Activated effector memory CD4-positive, alpha-beta T cell treated with anti-CD3 and anti-CD28 coated beads, Interleukin-2, amount 50 U/mL, for 16 hours (primary cell): ENCODE measurements at regions not wholly inside any gene's neighbourhood (a gene's known extent, or its start where the extent isn't known, plus 50 kb on each side); places are given as distances from the start of the nearest gene placed in this dataset.

Experiments
- DNase-seq: peaks from one replicate; pipeline ENCODE4 v3.0.0-alpha.2; 2020

DNA sequence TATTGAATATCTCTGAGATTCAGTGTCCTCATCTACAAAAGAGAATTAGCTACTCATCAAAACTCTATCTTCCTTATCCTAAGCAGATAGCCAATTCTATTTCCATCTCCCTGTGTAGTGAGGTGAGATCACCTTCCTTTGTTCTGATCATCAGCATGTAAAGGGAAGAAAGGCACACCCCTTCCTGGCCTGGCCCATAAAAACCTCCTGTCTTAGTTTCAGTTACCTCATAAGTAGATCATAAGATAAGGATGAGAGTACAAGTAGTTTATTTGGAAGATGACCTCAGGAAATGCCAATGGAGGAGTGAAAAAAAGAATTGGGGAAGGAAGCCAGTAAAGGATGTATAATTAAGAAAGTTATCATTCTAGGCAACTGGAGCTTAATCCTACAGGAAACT, 114.5 kb upstream of the GADL1 start:
- DNase-seq, result no peak

DNA sequence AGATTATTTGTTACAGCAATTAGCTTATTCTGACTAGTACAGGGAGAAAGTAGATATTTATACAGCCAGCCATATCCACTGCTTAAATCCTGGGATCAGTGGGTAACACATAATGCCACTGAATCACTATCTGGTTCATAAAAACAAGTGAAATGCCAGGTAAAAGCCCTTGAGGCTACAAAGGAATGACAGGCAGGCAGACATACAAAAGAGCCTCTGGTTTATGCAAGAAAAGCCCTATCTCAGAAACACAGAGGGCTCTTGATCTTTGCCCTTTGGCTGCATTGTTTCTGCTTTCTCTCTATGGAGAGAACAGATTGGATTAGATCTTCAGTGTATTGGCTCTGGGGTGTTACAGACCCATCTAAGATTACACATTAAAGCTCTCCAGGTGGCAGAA, 115.4 kb upstream of the GADL1 start:
- no peak for DNase-seq

DNA sequence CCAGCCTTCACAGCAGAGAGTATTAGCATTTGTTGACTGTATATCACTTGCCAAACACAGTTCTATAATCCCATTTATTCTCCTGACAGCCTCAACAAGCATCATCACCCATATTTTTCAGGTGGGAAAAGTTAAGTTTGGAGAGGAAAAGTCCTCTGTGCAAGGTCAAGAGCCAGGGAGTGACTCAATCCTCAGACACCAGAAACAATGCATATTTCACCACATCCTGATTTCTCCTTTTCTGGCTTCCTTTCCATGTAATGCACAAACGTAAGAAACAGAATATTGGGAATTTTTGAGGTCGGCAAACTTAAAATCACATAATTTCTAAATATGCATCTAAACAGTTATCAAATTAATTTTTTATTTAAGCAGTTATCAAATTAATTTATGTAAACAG, 116.0 kb upstream of the GADL1 start:
- DNase-seq, result no peak

DNA sequence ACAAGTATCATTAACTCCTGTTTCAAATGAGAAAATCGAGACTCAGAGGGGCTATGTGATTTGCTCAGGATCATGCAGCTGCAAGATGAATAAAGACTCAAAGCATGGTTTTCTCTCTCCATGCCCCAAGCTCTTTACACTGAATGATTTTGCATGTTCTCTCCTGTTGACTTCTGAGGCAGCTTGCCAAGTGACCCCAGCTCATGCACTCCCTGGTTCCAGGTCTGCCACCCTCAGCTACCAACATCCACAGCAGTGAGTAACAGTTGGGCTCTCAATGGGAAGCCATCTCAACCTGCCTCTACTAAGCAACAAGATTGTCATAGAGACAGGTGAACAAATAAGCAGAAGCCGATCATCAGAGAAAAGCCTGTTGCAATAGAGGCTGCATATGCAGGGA, 116.9 kb upstream of the GADL1 start:
- no peak for DNase-seq

DNA sequence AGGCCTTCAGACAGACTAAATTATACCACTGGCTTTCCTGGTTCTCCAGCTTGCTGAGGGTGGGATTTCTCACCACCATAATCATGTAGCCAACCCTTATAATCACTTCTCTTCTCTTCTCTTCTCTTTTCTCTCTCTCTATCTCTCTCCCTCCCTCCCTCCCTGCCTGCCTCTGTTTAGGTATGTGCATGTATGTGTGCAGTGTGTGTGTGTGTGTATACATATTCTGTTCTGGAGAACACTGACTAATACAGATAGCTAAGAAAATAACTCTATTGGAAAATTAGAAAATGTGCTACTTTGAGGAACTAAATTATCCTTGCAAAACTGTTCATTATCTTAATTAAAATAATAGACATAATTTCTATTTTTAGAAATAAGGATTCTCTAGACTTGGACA, 118.6 kb upstream of the GADL1 start:
- DNase-seq, result no peak

DNA sequence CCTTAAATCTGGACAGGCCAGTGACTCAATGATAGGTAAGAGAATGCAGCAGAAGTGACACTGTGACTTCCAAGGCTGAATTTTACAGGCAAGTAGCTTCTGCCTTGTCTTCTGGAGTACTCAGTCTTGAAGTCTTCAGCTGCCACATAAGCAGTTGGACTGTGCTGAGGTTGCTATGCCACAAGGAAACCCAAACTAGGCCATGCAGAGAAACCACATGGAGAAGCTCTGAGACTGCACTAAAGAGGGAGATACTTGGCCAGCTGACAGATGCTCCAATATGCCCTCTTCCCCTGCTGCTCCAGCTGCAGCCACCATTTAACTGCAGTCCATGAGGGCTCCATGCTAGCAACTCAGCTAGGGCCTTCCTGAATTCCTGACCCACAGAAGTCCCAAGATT, 119.4 kb upstream of the GADL1 start:
- DNase-seq, result no peak

DNA sequence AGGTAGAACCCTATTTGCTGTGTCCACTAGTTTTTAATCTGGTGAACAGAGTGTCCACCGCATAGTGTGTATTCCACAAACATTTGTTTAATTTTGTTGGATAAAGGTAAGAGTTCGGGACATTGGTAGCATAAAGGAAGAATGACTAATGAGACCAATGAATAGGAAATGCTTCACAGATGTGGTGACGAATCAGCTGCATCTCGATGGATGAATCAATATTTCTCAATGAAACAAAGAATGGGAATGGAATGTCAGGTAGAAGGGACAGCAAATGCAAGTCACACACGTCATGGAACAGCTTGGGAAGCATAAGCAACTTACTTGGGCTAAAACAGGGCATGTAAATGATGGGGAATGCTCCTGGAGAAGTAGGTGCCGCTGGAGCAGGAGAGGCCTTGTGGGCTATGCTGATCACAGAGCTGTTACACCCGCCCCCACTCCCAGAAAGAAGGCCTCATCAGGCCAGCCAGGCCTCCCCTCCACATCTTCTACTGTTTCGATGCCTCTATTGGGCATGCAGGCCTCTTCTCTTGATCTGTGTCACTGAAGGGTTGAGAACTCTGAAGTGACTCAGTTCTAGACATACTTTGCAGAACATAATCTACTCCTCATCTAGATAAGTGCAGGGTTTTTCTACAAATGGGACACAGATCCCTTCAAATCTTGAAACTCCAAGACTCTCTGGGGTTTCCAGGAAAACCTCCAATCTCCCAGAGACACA, 120.0 kb upstream of the GADL1 start:
- DNase-seq, result no peak

DNA sequence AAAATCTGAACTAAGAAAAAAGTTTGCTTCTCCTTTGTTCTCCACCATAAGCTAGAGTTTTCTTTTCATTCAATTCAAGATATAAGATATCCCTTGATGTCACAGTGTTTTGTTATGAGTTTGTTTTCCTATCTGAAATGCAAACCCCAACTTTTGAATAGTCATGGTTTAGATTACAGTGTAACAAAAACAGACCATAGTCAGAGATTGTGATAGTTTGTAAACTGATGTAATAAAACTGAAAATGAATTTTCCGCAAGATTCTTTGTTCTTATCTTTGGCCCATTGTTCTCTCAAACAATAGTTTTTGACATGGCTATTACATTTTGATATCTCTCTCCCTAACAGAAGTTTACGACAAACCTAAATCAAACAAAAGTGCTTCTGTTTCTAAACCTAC, 121.7 kb upstream of the GADL1 start:
- no peak for DNase-seq

DNA sequence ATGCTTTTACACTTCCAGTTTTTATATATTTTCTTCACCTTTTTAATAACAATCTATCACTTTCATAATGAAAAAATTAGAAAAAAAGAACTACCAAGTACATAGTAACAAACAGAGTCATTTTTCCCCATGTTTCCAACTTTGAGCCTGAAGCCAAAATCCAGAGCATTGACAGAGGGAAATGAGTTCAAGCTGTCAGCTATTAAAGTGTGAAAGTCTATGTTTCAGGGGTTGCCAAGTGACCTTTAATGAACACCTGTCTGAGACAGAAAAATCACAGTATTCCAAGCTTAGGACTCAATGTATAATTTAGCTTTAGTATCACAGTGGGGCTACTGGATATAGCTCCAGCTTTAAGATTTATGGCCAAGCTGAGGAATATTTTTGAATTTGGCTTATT, 128.3 kb upstream of the GADL1 start:
- no peak for DNase-seq

DNA sequence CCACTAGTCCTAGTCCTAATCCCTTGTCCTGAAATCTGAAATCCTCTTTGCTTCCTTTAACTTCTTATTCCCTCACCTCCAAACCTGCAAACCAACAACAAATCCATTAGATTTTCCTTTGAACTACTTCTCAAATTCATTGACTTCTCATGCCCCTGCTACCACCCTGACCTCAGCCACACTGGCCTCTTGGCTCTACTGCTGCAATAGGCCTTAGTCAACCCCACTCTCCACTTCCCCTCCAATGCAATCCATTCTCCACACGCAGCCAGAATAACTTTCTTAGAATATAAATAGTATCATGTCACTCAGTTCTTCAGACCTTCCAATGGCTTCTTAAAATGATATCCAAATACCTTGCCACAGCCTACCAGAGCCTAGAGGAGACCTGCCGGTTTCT, 131.1 kb upstream of the GADL1 start:
- DNase-seq, result no peak

DNA sequence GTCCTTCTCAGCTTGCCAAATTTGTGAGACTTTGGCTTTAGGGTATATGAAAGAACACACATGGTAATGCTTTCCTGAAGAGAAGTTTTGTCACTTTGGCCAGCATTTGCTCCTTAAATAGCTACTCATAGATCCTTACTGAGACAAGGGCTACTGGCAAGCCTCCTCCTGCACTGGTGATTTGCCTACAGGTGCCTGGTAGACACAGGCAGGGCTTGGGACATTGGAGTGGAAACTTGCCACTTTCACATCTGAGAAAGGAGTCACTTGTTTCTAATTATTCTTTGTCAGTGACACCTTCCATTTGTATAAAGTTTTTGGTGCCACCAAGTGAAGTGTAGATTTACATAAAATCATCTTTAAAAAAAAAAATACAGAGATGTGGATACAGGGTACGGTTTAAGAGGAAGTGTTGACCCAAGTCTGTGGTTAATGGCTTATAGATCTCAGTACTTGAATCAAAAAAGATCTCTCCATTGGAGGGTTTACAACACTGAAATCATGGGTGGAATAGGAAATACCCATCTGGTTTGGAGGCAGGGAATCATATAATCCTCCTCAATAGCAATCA, 132.8 kb upstream of the GADL1 start:
- no peak for DNase-seq

DNA sequence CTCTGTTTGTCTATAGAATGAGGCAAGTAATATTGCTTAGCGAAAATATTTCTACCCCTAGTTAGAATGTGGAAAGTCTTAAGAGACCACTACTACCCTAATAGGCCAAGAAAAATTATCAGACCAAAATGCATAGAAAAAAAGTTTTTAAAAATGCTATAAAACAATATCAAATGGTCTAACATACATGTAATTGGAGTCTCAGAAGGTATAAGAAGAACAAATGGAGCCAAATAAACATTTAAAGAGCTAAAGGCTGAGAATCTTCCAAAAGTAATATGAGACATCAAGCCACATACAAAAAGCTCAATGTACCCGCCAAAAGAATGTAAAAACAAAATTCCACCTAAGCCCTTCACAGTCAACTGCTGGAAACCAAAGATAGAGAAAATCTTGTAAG, 133.5 kb upstream of the GADL1 start:
- DNase-seq, result no peak

DNA sequence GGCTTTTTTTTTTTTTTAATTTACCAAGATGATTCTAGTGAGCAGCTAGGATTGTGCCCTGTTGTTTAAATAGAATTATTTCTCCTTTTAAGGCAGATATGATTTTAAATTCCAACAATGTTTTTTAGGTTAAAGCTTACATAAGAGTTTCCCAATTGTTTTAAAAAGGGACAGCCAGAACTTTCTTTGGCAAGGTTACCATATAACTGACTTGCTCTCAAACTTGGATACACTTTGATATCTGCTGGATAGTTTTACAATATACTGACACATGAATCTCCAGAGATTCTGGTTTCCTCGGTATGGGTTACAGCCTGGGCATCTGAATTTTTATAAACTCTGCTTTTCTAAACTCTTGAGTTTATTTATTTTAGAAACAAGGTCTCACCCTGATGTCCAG, 134.3 kb upstream of the GADL1 start:
- no peak for DNase-seq

DNA sequence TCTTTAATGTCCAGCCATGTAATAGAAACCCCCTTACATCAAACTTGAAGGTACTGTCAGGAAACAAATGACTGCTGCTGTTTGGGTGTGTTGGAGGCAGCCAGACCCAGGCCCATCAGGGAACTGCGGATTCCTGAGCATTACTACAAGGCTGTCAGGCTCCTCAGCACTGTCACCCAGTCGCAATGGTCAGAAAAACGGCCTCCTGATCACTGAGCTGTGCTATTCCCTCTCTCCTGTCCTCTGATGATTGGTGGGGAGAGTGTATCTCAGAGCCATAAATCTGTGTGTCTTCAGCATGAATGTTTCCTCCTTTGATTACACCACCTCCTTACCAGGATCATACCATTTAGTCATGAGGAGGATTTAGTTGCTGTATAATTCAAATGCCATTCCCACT, 135.2 kb upstream of the GADL1 start:
- no peak for DNase-seq

DNA sequence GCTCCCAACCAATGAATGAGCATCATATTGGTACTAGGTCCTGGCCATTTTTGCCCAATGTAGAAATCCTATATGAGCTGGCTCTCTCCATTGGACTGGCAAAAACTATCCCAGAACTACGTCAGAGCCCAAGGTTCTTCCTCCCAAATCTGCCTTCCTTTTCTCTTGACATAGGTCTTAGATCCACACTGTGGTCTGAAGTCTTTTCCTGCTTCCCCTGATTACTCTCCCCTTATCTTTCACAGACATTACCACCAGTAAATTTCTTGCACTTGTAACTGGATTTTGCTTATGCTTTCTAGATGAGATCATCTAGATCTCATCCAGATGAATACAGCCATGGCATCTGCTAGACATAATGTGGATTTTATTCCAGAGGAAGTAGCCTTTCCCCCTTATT, 141.2 kb upstream of the GADL1 start:
- no peak for DNase-seq

DNA sequence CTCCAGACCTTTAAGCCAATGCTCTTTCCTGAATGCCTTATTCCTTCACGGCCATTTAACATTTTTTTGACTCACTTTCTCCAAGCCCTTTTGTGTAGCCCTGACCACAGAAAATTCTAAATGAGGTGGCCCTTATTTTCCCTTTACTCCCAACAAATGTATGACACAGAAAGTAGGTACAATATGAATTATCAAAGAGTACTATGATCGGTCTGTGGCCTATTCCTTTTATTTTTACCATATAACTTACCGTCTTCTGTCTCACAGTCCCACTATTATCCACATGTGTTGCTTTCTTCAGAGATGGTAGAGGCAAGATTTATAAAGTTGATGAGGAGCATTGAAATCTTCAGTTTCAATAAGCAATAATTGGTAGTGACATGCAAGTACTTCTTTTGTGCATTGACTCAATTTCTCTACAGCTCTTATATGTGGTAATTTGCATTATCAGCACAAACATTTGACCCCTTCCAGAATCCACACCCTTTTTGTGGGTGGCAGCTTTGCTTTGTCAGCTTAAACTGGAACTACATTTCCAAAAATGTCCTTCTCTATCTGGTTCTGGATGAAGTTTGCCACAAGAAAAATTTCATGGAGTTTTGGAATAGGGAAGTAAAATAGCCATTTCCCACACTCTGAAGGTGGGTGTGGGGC, 143.8 kb upstream of the GADL1 start:
- no peak for DNase-seq

DNA sequence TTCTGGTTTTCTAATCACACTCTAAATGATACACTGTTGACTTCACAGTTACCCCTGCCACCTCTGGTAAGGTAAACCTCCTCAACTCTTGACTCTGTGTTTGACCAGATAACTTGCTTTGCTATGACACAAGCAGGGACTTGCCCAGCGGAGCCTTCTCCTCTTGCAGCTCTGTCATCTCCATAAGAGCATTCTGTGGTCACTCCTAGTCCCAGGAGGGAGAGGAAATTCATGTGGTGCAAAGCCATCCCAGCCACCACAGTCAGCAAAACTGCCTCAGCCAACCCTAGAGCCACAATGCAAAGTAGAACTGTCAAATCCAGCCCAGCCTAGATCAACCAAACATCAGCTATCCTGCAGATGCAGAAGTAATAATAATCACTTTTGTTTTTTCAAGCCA, 144.7 kb upstream of the GADL1 start:
- DNase-seq, result no peak

DNA sequence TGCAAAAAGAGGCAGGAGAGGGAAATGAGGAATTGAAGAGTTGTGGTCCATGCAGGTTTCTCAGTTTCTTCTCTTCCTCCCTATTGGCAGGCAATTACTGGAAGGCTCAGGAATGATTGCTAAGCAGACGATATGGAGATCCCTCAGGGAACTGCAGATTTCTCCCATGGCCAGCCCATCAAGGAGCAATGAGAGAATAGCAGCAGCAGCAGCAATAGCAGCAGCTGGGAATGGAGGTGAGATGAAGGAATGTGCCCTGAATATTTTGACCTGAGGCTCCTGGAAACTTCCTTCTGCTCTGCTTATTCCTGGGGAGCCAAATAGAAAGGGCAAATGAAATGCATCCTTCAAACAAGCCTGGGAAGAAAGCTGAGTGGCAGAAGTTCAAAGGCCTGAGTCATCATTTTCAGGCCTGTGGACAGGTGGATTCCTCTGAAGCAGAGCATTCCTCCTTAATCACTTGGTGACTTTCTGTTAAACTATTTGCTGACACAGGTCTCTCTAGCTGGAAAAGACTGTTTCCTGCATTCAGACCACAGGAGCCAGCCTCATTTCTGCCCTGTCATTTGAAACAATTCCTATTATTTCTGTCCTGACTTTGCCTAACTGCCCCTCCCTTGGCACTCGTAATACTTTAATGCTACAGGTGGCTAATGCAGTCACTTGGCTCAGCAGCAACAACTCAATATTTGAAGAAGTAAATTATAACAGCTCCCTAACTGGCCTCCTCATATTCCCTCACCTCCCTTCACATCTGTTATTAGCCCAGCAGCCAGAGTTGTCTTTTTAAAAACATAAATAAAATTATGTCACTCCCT, 146.9 kb upstream of the GADL1 start:
- no peak for DNase-seq

DNA sequence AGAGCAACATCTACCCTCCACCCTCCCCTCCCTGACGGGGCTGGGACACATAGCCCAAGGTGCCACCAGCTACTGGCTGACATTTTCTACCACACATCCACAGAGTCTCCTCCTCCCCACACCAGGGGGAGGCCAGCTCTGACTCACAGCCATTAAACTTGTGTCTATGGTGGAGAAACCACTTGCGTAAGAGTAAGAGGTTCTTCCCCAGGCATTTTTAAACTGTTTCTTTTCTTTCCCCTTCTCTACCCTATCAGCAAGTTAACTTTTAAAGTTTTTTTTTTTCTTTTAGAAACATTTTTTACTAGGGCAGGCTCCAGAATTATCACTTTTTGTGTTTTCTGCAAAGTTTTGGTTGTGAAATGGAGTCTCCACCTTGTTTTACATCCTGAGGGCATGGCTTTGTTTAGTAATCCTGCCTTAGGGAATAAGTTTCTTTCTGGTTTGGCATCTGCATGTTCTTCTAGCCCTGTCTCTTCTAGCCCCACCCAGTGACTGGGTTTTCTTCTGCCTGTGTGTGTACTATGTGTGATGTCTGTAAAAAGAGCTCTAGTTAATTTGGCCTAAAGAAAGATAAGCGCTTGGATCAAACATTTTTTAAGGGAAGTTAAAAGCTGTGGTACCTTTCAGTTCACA, 148.8 kb upstream of the GADL1 start:
- DNase-seq, result no peak

DNA sequence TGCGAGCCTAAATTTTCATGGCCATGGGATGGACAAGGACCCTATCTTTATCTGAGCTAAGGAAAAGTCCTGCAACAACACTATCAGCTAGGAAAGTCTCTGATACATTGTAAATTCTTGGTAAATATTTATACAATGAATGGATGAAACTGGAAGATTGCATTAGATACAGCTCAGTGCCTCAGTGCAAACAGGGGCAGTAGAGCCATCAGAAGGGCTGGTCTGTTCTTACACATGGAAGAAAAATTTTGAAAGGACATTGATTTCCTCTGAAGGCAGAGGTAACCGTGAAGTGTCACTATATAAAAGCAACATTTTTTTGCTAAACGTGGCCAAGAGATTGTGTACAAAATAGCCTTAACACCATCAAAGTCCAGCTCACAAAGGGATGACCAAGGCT, 153.2 kb upstream of the GADL1 start:
- no peak for DNase-seq

DNA sequence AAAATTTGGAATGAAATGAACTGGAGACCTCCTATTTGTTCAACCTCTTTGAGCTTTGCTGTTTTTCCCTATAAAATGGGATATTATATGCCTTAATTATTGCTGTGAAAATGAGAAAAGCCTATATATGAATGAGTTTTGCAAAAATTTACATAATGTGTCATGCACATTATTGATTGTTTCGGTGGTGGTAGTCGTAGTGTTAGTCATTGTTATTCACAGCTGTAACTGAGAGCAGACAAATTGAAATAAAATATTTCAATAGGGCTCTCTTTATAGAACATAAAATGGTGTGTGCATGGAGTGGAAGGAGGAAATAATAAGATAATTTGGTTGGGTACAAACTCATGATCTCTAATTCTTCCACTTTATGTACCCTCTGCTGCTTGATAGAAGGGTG, 153.7 kb upstream of the GADL1 start:
- DNase-seq, result no peak

DNA sequence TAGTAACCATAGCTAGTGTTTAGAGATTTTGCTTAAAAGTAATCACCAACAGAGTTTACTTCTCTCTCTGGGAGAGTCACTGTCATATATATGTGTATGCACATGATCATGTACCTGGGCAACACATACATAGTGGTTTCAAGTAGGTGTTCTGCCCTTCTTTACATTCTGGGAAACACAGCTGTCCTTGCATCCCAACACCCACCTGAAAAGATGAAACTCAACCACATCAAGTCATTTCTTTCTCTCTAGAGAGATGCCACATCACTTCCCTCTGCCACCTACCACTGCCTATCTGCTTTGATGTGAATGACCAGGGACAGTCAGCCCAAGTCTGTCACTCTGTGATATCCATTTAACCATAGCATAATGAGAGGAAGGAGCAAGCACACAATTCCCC, 155.8 kb upstream of the GADL1 start:
- DNase-seq, result no peak

DNA sequence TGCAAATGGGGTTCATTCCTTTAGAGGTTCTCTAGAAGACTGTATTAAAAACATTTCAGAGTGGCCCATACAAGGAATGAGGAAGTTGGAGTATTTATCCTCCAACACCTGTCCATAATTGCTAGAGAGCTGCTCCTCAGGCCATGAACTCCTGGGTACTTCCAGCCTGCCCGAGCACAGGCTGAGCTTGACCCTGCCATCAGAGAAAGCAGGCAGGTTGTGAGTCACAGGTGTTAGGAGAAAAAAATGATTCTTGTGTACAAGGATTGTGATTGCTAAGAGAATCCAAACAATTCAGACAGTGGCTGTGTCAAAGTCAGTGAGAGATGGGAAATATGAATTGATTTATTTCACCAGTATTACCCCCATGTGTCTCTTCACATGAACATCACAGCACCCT, 156.8 kb upstream of the GADL1 start:
- no peak for DNase-seq
